ENCODE measurements at regions not wholly inside any gene's neighbourhood (a gene's known extent, or its start where the extent isn't known, plus 50 kb on each side); places are given as distances from the start of the nearest gene placed in this dataset.

GRCh38 chr12:24185782-24186181, 236.3 kb upstream of the SOX5 start:
- Histone ChIP-seq H3K14ac (replicated peaks; ENCODE audit: low read depth, low read length) (no peak overlapping the region), H3K9ac (ENCODE audit: low read depth, low read length) (no peak overlapping the region), H2AFZ (replicated peaks; ENCODE audit: low read length, poor library complexity) (no peak overlapping the region), H2BK15ac (ENCODE audit: low read depth, low read length) (no peak overlapping the region), H4K20me1 (ENCODE audit: insufficient read depth, low read length) (no peaks in the 10 kb centered on the region), H3K4me3 (ENCODE audit: insufficient read depth, low read depth, low read length) (no peak overlapping the region), H3K4me1 (ENCODE audit: control insufficient read depth, insufficient read depth, low read length) (no peaks in the 10 kb centered on the region), H3K9me1 (ENCODE audit: insufficient read depth, low read length) (no peaks in the 10 kb centered on the region), H4K5ac (ENCODE audit: low read depth, low read length) (no peak overlapping the region), H3K56ac (ENCODE audit: extremely low read depth, insufficient read depth, low read length) (no peak overlapping the region), H2AK5ac (ENCODE audit: low read depth, low read length) (no peak overlapping the region), H3K4me2 (ENCODE audit: low read depth, low read length) (no peak overlapping the region), H4K8ac (ENCODE audit: low read depth in 2 of 2, low read length in 2 of 2) (no peak overlapping the region), H4K91ac (ENCODE audit: insufficient read depth, low read depth, low read length) (no peak overlapping the region), H3K36me3 (ENCODE audit: control insufficient read depth, insufficient read depth, low read length) (0 out of 2 replicates have a peak, but pooled peaks cover 2% of the 10 kb centered on the region), H3K9me3 (ENCODE audit: control insufficient read depth, insufficient read depth, low read length) (no peaks in the 10 kb centered on the region), H3K23ac (ENCODE audit: low read depth, low read length) (no peak overlapping the region), H3K27me3 (ENCODE audit: control insufficient read depth, insufficient read depth, low read length) (no peaks in the 10 kb centered on the region), H2BK20ac (ENCODE audit: low read depth, low read length) (no peak overlapping the region), H3K4ac (ENCODE audit: low read depth, low read length) (no peak overlapping the region), H3K79me1 (ENCODE audit: low read depth in 1 of 2, low read length in 2 of 2) (no peaks in the 10 kb centered on the region), H2AK9ac (replicated peaks; ENCODE audit: low read depth, low read length, poor library complexity) (no peak overlapping the region), H2BK120ac (ENCODE audit: low read depth, low read length) (no peak overlapping the region), H3K27ac (ENCODE audit: insufficient read depth, low read length) (no peak overlapping the region), H2BK5ac (ENCODE audit: low read depth, low read length, poor library complexity, severe bottlenecking) (no peak overlapping the region), H3K18ac (ENCODE audit: low read depth, low read length) (no peak overlapping the region)
- ChIA-PET CTCF (no interaction called here), POLR2A (ENCODE audit: unreplicated experiment) (no interaction called here)
- no CpG with 5 or more reads among the region's 1 CpG for WGBS, 2 experiments (ENCODE audit: extremely low coverage in 2 of 2, insufficient read length in 1 of 2)
- intact Hi-C loops (cut with micrococcal nuclease): no loop called here
- no peak for DNase-seq
- no peak for ATAC-seq (ENCODE audit: low read depth)
- BruUV-seq (replicated peaks): no TSS peak
- in situ Hi-C loops (cut with MboI; ENCODE audit: low sequenced_read_pairs): no loop called here
- no peak for TF ChIP-seq NFE2L2 (IDR thresholded peaks at IDR 0.05; ENCODE audit: low read depth, low read length)
- no peak for TF ChIP-seq MXI1 (IDR thresholded peaks at IDR 0.05; ENCODE audit: borderline replicate concordance, low read depth, low read length)
- TF ChIP-seq ELK1 (IDR thresholded peaks at IDR 0.05; ENCODE audit: borderline replicate concordance, low read depth, low read length): no peak
- TF ChIP-seq BHLHE40 (IDR thresholded peaks at IDR 0.05; ENCODE audit: low read depth, low read length): no peak
- no peak for TF ChIP-seq SMC3 (IDR thresholded peaks at IDR 0.05; ENCODE audit: low read depth, low read length)
- TF ChIP-seq, protein P1, sequence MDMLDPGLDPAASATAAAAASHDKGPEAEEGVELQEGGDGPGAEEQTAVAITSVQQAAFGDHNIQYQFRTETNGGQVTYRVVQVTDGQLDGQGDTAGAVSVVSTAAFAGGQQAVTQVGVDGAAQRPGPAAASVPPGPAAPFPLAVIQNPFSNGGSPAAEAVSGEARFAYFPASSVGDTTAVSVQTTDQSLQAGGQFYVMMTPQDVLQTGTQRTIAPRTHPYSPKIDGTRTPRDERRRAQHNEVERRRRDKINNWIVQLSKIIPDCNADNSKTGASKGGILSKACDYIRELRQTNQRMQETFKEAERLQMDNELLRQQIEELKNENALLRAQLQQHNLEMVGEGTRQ (IDR thresholded peaks at IDR 0.05; ENCODE audit: low read depth, low read length): no peak
- TF ChIP-seq RCOR1 (IDR thresholded peaks at IDR 0.05; ENCODE audit: insufficient replicate concordance, low read length): no peak
- no peak for TF ChIP-seq CHD1 (IDR thresholded peaks at IDR 0.05; ENCODE audit: low read depth, low read length)
- TF ChIP-seq, protein P2, sequence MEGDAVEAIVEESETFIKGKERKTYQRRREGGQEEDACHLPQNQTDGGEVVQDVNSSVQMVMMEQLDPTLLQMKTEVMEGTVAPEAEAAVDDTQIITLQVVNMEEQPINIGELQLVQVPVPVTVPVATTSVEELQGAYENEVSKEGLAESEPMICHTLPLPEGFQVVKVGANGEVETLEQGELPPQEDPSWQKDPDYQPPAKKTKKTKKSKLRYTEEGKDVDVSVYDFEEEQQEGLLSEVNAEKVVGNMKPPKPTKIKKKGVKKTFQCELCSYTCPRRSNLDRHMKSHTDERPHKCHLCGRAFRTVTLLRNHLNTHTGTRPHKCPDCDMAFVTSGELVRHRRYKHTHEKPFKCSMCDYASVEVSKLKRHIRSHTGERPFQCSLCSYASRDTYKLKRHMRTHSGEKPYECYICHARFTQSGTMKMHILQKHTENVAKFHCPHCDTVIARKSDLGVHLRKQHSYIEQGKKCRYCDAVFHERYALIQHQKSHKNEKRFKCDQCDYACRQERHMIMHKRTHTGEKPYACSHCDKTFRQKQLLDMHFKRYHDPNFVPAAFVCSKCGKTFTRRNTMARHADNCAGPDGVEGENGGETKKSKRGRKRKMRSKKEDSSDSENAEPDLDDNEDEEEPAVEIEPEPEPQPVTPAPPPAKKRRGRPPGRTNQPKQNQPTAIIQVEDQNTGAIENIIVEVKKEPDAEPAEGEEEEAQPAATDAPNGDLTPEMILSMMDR (conservative IDR thresholded peaks at IDR 0.05; ENCODE audit: low read depth, low read length): no peak
- TF ChIP-seq RAD21 (IDR thresholded peaks at IDR 0.05; ENCODE audit: low read length): no peak
- dilution Hi-C loops (cut with HindIII; ENCODE audit: low sequenced_read_pairs, unreplicated experiment): no loop called here

Measured in IMR-90 (cell line).